ENCODE measurements at regions not wholly inside any gene's neighbourhood (a gene's known extent, or its start where the extent isn't known, plus 50 kb on each side); places are given as distances from the start of the nearest gene placed in this dataset.

- peak; percentile 73 for DNase-seq (ENCODE audit: insufficient read length, low spot score, missing footprints)
- H2AFZ ChIP-seq (ENCODE audit: low read length), result no peak overlapping the region
- no peaks in the 10 kb centered on the region for H3K79me2 ChIP-seq (ENCODE audit: insufficient read depth, low read length)
- H3K4me1 ChIP-seq (ENCODE audit: insufficient read depth, low read length), result no peaks in the 10 kb centered on the region
- no peaks in the 10 kb centered on the region for H4K20me1 ChIP-seq (ENCODE audit: insufficient read depth, low read length)
- H3K4me3 ChIP-seq (ENCODE audit: insufficient read depth, low read length), result no peak overlapping the region
- TF ChIP-seq CTCF (IDR thresholded peaks at IDR 0.05; ENCODE audit: extremely low read depth, low read depth, low read length), result no peak
- no peak overlapping the region for H3K27ac ChIP-seq (ENCODE audit: low read depth, low read length)
- H3K9me3 ChIP-seq (ENCODE audit: low read depth, low read length), result no peaks in the 10 kb centered on the region
- no peaks in the 10 kb centered on the region for H3K27me3 ChIP-seq (ENCODE audit: insufficient read depth, low read length)
- H3K4me2 ChIP-seq (ENCODE audit: insufficient read depth, low read length), result no peak overlapping the region
- no peaks in the 10 kb centered on the region for H3K36me3 ChIP-seq (ENCODE audit: insufficient read depth, low read length)
These were observed 1911.4 kb downstream of the STIM2 start for GRCh38 chr4:28772066-28772465.

- no peak overlapping the region for H3K27ac ChIP-seq (ENCODE audit: low read depth, low read length)
- no peaks in the 10 kb centered on the region for H4K20me1 ChIP-seq (ENCODE audit: insufficient read depth, low read length)
- no peaks in the 10 kb centered on the region for H3K36me3 ChIP-seq (ENCODE audit: insufficient read depth, low read length)
- no peak overlapping the region for H3K4me3 ChIP-seq (ENCODE audit: insufficient read depth, low read length)
- H3K27me3 ChIP-seq (ENCODE audit: insufficient read depth, low read length), result no peaks in the 10 kb centered on the region
- H3K9me3 ChIP-seq (ENCODE audit: low read depth, low read length), result no peaks in the 10 kb centered on the region
- H3K4me1 ChIP-seq (ENCODE audit: insufficient read depth, low read length), result no peaks in the 10 kb centered on the region
- H3K79me2 ChIP-seq (ENCODE audit: insufficient read depth, low read length), result no peaks in the 10 kb centered on the region
- DNase-seq (ENCODE audit: insufficient read length, low spot score, missing footprints), result no peak
- H2AFZ ChIP-seq (ENCODE audit: low read length), result no peak overlapping the region
- no peak overlapping the region for H3K4me2 ChIP-seq (ENCODE audit: insufficient read depth, low read length)
- no peak for TF ChIP-seq CTCF (IDR thresholded peaks at IDR 0.05; ENCODE audit: extremely low read depth, low read depth, low read length)
These were observed 1912.1 kb downstream of the STIM2 start for GRCh38 chr4:28772788-28773187.

GRCh38 chr4:28774344-28774743 lies 1913.7 kb downstream of the STIM2 start:
- Histone ChIP-seq H3K36me3 (ENCODE audit: insufficient read depth, low read length) (no peaks in the 10 kb centered on the region), H3K27me3 (ENCODE audit: insufficient read depth, low read length) (no peaks in the 10 kb centered on the region), H3K79me2 (ENCODE audit: insufficient read depth, low read length) (no peaks in the 10 kb centered on the region), H4K20me1 (ENCODE audit: insufficient read depth, low read length) (no peaks in the 10 kb centered on the region), H3K27ac (ENCODE audit: low read depth, low read length) (no peak overlapping the region), H3K4me1 (ENCODE audit: insufficient read depth, low read length) (no peaks in the 10 kb centered on the region), H2AFZ (ENCODE audit: low read length) (no peak overlapping the region), H3K4me3 (ENCODE audit: insufficient read depth, low read length) (no peak overlapping the region), H3K4me2 (ENCODE audit: insufficient read depth, low read length) (no peak overlapping the region), H3K9me3 (ENCODE audit: low read depth, low read length) (no peaks in the 10 kb centered on the region)
- TF ChIP-seq CTCF (IDR thresholded peaks at IDR 0.05; ENCODE audit: extremely low read depth, low read depth, low read length), result no peak
- DNase-seq (ENCODE audit: insufficient read length, low spot score, missing footprints), result no peak

- Histone ChIP-seq H2AFZ (ENCODE audit: low read length) (no peak overlapping the region), H3K27ac (ENCODE audit: low read depth, low read length) (no peak overlapping the region), H3K9me3 (ENCODE audit: low read depth, low read length) (no peaks in the 10 kb centered on the region), H3K4me3 (ENCODE audit: insufficient read depth, low read length) (no peak overlapping the region), H3K4me1 (ENCODE audit: insufficient read depth, low read length) (no peaks in the 10 kb centered on the region), H3K4me2 (ENCODE audit: insufficient read depth, low read length) (no peak overlapping the region), H3K27me3 (ENCODE audit: insufficient read depth, low read length) (no peaks in the 10 kb centered on the region), H3K79me2 (ENCODE audit: insufficient read depth, low read length) (no peaks in the 10 kb centered on the region), H4K20me1 (ENCODE audit: insufficient read depth, low read length) (no peaks in the 10 kb centered on the region), H3K36me3 (ENCODE audit: insufficient read depth, low read length) (no peaks in the 10 kb centered on the region)
- no peak for DNase-seq (ENCODE audit: insufficient read length, low spot score, missing footprints)
- TF ChIP-seq CTCF (IDR thresholded peaks at IDR 0.05; ENCODE audit: extremely low read depth, low read depth, low read length), result no peak
These were observed 1915.4 kb downstream of the STIM2 start for GRCh38 chr4:28776004-28776403.
